Smooth muscle cell (in vitro differentiated cells): ENCODE measurements at regions not wholly inside any gene's neighbourhood (a gene's known extent, or its start where the extent isn't known, plus 50 kb on each side); places are given as distances from the start of the nearest gene placed in this dataset.

Experiments used
- DNase-seq: peaks from one replicate; lab custom pipeline; 2025; ENCODE audit not compliant: unreplicated experiment; lab: John Stamatoyannopoulos, UW
- H2AFZ ChIP-seq: fragments of 200-600 bp; sonication (generic); 2 replicates; pipeline ENCODE4 v1.6.0; 2016; ENCODE audit warnings: antibody characterized with exemption, low read depth, mild to moderate bottlenecking
- H3F3A ChIP-seq: fragments of 200-600 bp; sonication (generic); 2 replicates; pipeline ENCODE4 v1.6.0; 2017; ENCODE audit warnings: antibody characterized with exemption, low read depth
- H3K27ac ChIP-seq: fragments of 200-600 bp; sonication (generic); 2 replicates; pipeline ENCODE4 v1.5.1; 2016; ENCODE audit warnings: low read depth, mild to moderate bottlenecking
- H3K27me3 ChIP-seq: fragments of 200-600 bp; sonication (generic); 2 replicates; pipeline ENCODE4 v1.6.1; 2016; ENCODE audit warnings: low read depth, mild to moderate bottlenecking
- H3K36me3 ChIP-seq: fragments of 200-600 bp; sonication (generic); 2 replicates; pipeline ENCODE4 v1.5.1; 2016; ENCODE audit warnings: low read depth
- H3K4me1 ChIP-seq: fragments of 200-600 bp; sonication (generic); 2 replicates; pipeline ENCODE4 v1.5.1; 2016; ENCODE audit warnings: low read depth
- H3K4me2 ChIP-seq: fragments of 200-600 bp; sonication (generic); 2 replicates; pipeline ENCODE4 v1.6.0; 2016; ENCODE audit warnings: mild to moderate bottlenecking
- H3K4me3 ChIP-seq: fragments of 200-600 bp; sonication (generic); 2 replicates; pipeline ENCODE4 v1.5.1; 2016; ENCODE audit warnings: mild to moderate bottlenecking
- H3K79me2 ChIP-seq: fragments of 200-600 bp; sonication (generic); 2 replicates; pipeline ENCODE4 v1.6.0; 2016; ENCODE audit warnings: low read depth, mild to moderate bottlenecking
- H3K9ac ChIP-seq: fragments of 200-600 bp; sonication (generic); 2 replicates; pipeline ENCODE4 v1.6.0; 2016; ENCODE audit warnings: low read depth
- H3K9me3 ChIP-seq: fragments of 200-600 bp; sonication (generic); replicated peaks from 2 replicates; pipeline ENCODE4 v1.5.1; 2016; ENCODE audit warnings: low read depth
- H4K20me1 ChIP-seq: fragments of 200-600 bp; sonication (generic); 2 replicates; pipeline ENCODE4 v1.6.0; 2016; ENCODE audit warnings: low read depth
- CTCF ChIP-seq: fragments of 200-600 bp; sonication (generic); IDR thresholded peaks from 2 replicates; pipeline ENCODE4 v1.5.1; 2017; ENCODE audit warnings: borderline replicate concordance, mild to moderate bottlenecking, antibody characterized with exemption; ENCODE audit not compliant: insufficient read depth, poor library complexity, severe bottlenecking
- WGBS: methylation state at CpG from one replicate; pipeline ENCODE4 v1.1.7; 2016; ENCODE audit warnings: low lambda C conversion rate; 5-methylcytosine and 5-hydroxymethylcytosine counted together

GRCh38 chr3:55297245-55297644 lies 189.9 kb downstream of the WNT5A start:
- H3K4me1 ChIP-seq = peaks cover 6% of the 10 kb centered on the region
- peaks cover 3% of the 10 kb centered on the region for H3F3A ChIP-seq
- 44% methylated on average over 2 of the region's 2 CpGs for WGBS
- no peak overlapping the region for H3K9ac ChIP-seq
- no peaks in the 10 kb centered on the region for H3K36me3 ChIP-seq
- H3K27ac ChIP-seq = no peak overlapping the region
- no peak overlapping the region for H3K4me2 ChIP-seq
- no peaks in the 10 kb centered on the region for H3K79me2 ChIP-seq
- no peak for DNase-seq
- no peaks in the 10 kb centered on the region for H4K20me1 ChIP-seq
- no peak overlapping the region for H3K4me3 ChIP-seq
- H3K9me3 ChIP-seq = no peaks in the 10 kb centered on the region
- TF ChIP-seq CTCF = no peak
- H2AFZ ChIP-seq = no peak overlapping the region
- no peaks in the 10 kb centered on the region for H3K27me3 ChIP-seq

DNA sequence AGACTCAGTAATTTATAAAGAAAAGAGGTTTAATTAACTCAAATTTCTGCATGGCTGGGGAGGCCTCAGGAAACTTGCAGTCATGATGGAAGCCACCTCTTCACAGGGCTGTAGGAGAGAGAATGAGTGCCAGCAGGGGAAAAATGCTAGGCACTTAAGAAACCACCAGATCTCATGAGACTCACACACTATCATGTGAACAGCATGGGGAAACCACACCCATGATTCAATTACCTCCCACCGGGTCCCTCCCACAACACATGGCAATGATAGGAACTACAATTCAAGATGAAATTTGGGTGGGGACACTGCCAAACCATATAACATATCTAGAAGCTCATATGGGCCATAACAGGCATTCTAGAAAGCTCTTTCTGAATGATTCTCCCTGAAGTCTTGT lies 190.3 kb downstream of the WNT5A start:
- no peak for DNase-seq
- Histone ChIP-seq H3K9me3 (no peaks in the 10 kb centered on the region), H3K4me2 (no peak overlapping the region), H3K27ac (no peak overlapping the region), H3K4me1 (peaks cover 9% of the 10 kb centered on the region), H3K9ac (no peak overlapping the region), H3K36me3 (no peaks in the 10 kb centered on the region), H3K4me3 (no peak overlapping the region), H3F3A (peaks cover 3% of the 10 kb centered on the region), H3K27me3 (no peaks in the 10 kb centered on the region), H2AFZ (no peak overlapping the region), H3K79me2 (no peaks in the 10 kb centered on the region), H4K20me1 (no peaks in the 10 kb centered on the region)
- WGBS = 88% methylated on average over 1 of the region's 1 CpG
- TF ChIP-seq CTCF = no peak

- Histone ChIP-seq H3K9me3 (no peaks in the 10 kb centered on the region), H3K4me3 (no peak overlapping the region), H3F3A (peaks cover 3% of the 10 kb centered on the region), H3K4me2 (no peak overlapping the region), H3K79me2 (no peaks in the 10 kb centered on the region), H3K36me3 (no peaks in the 10 kb centered on the region), H4K20me1 (no peaks in the 10 kb centered on the region), H3K27me3 (no peaks in the 10 kb centered on the region), H3K27ac (no peak overlapping the region), H3K9ac (no peak overlapping the region), H3K4me1 (peaks cover 9% of the 10 kb centered on the region), H2AFZ (no peak overlapping the region)
- TF ChIP-seq CTCF = no peak
- WGBS = 98% methylated on average over 2 of the region's 2 CpGs
- no peak for DNase-seq
Measured at GRCh38 chr3:55296030-55296429, 191.1 kb downstream of the WNT5A start.

GRCh38 chr3:55294557-55294956 lies 192.5 kb downstream of the WNT5A start:
- Histone ChIP-seq H3K27me3 (no peaks in the 10 kb centered on the region), H2AFZ (no peak overlapping the region), H3K27ac (no peak overlapping the region), H3K4me2 (no peak overlapping the region), H3K36me3 (no peaks in the 10 kb centered on the region), H3K4me1 (peaks cover 9% of the 10 kb centered on the region), H3K9me3 (no peaks in the 10 kb centered on the region), H3K4me3 (no peak overlapping the region), H3K79me2 (no peaks in the 10 kb centered on the region), H4K20me1 (no peaks in the 10 kb centered on the region), H3F3A (peaks cover 3% of the 10 kb centered on the region), H3K9ac (no peak overlapping the region)
- TF ChIP-seq CTCF = no peak
- no peak for DNase-seq
- WGBS = 90% methylated on average over 2 of the region's 2 CpGs
